VCaP (cell line): ENCODE measurements at regions not wholly inside any gene's neighbourhood (a gene's known extent, or its start where the extent isn't known, plus 50 kb on each side); places are given as distances from the start of the nearest gene placed in this dataset.

Experiments
- H3K27ac ChIP-seq: fragments of 450-650 bp; 2 replicates; pipeline ENCODE4 v1.5.1; 2017
- CTCF ChIP-seq: fragments of 450-650 bp; conservative IDR thresholded peaks from 2 replicates; pipeline ENCODE4 v1.5.1; 2017; ENCODE audit warnings: mild to moderate bottlenecking, moderate library complexity

- no peak overlapping the region for H3K27ac ChIP-seq
Measured at GRCh38 chr11:79708319-79708932, 267.6 kb upstream of the TENM4 start.

GRCh38 chr11:79705648-79706047, 264.8 kb upstream of the TENM4 start:
- no peak for TF ChIP-seq CTCF
- no peak overlapping the region for H3K27ac ChIP-seq

More at GRCh38 chr11:79708319-79708932, 267.6 kb upstream of the TENM4 start:
- TF ChIP-seq CTCF = peak; percentile 82

GRCh38 chr11:79702303-79702702, 261.5 kb upstream of the TENM4 start:
- H3K27ac ChIP-seq = no peak overlapping the region
- TF ChIP-seq CTCF = no peak

- TF ChIP-seq CTCF = no peak
- H3K27ac ChIP-seq = no peak overlapping the region
Measured at GRCh38 chr11:79699246-79699645, 258.4 kb upstream of the TENM4 start.

- TF ChIP-seq CTCF = no peak
Measured at GRCh38 chr11:79697905-79698304, 257.1 kb upstream of the TENM4 start.

GRCh38 chr11:79694368-79694767, 253.5 kb upstream of the TENM4 start:
- H3K27ac ChIP-seq = no peak overlapping the region
- no peak for TF ChIP-seq CTCF

More at GRCh38 chr11:79697905-79698304, 257.1 kb upstream of the TENM4 start:
- no peak overlapping the region for H3K27ac ChIP-seq

- no peak for TF ChIP-seq CTCF
- H3K27ac ChIP-seq = no peak overlapping the region
Measured at GRCh38 chr11:79691445-79691844, 250.6 kb upstream of the TENM4 start.
